PFSK-1 (cell line): ENCODE measurements at regions not wholly inside any gene's neighbourhood (a gene's known extent, or its start where the extent isn't known, plus 50 kb on each side); places are given as distances from the start of the nearest gene placed in this dataset.

Experiments used
- FOXP2 ChIP-seq: optimal IDR thresholded peaks from 2 replicates; pipeline ENCODE3; 2011; ENCODE audit warnings: borderline replicate concordance, control low read depth, inconsistent platforms; ENCODE audit not compliant: insufficient read depth; ENCODE audit errors: extremely low read length, extremely low read depth
- POLR2AphosphoS5 ChIP-seq: IDR thresholded peaks from 2 replicates; pipeline ENCODE4 v1.6.1; 2012; ENCODE audit warnings: low read depth, mild to moderate bottlenecking, control low read depth, low read length, moderate library complexity
- REST ChIP-seq, 2 experiments: IDR thresholded peaks; 2 replicates each; pipeline versions ENCODE4 v1.6.1 to v1.8.0; 2011 to 2012; ENCODE audit warnings: low read depth in 2 of 2, low read length in 2 of 2, control low read depth in 1 of 2, inconsistent platforms in 1 of 2, mild to moderate bottlenecking in 1 of 2, moderate library complexity in 1 of 2; ENCODE audit not compliant: insufficient read depth in 1 of 2
- SIN3A ChIP-seq: IDR thresholded peaks from 2 replicates; pipeline ENCODE4 v1.6.1; 2012; ENCODE audit warnings: mild to moderate bottlenecking, low read length, moderate library complexity, borderline replicate concordance; ENCODE audit not compliant: insufficient read depth
- TAF1 ChIP-seq: IDR thresholded peaks from 2 replicates; pipeline ENCODE4 v1.6.1; 2012; ENCODE audit warnings: low read length, control low read depth, borderline replicate concordance; ENCODE audit not compliant: insufficient read depth

- TF ChIP-seq FOXP2 (no peak), TAF1 (no peak), POLR2AphosphoS5 (no peak), REST (IDR thresholded peaks at IDR 0.05; ENCODE audit: insufficient read depth in 1 of 2, low read depth in 2 of 2, low read length in 2 of 2) (no peak), SIN3A (no peak)
Observed at GRCh38 chr4:95979961-95980876, 140.3 kb downstream of the PDHA2 start.

GRCh38 chr4:95980877-95981360 is 141.0 kb downstream of the PDHA2 start:
- TF ChIP-seq TAF1 (no peak), POLR2AphosphoS5 (no peak)

- TF ChIP-seq SIN3A = no peak
- no peak for TF ChIP-seq POLR2AphosphoS5
- TF ChIP-seq TAF1 = no peak
- TF ChIP-seq FOXP2 = no peak
- TF ChIP-seq REST (IDR thresholded peaks at IDR 0.05; ENCODE audit: insufficient read depth in 1 of 2, low read depth in 2 of 2, low read length in 2 of 2) = no peak
Observed at GRCh38 chr4:95981591-95981990, 141.7 kb downstream of the PDHA2 start.

GRCh38 chr4:95982516-95982915 is 142.6 kb downstream of the PDHA2 start:
- TF ChIP-seq REST (IDR thresholded peaks at IDR 0.05; ENCODE audit: insufficient read depth in 1 of 2, low read depth in 2 of 2, low read length in 2 of 2) (no peak), FOXP2 (no peak), POLR2AphosphoS5 (no peak), TAF1 (no peak), SIN3A (no peak)

GRCh38 chr4:95984081-95984480 is 144.2 kb downstream of the PDHA2 start:
- TF ChIP-seq REST (IDR thresholded peaks at IDR 0.05; ENCODE audit: insufficient read depth in 1 of 2, low read depth in 2 of 2, low read length in 2 of 2) = no peak
- TF ChIP-seq FOXP2 = no peak
- TF ChIP-seq TAF1 = no peak
- TF ChIP-seq SIN3A = no peak
- no peak for TF ChIP-seq POLR2AphosphoS5
